ENCODE measurements at regions not wholly inside any gene's neighbourhood (a gene's known extent, or its start where the extent isn't known, plus 50 kb on each side); places are given as distances from the start of the nearest gene placed in this dataset.

DNA sequence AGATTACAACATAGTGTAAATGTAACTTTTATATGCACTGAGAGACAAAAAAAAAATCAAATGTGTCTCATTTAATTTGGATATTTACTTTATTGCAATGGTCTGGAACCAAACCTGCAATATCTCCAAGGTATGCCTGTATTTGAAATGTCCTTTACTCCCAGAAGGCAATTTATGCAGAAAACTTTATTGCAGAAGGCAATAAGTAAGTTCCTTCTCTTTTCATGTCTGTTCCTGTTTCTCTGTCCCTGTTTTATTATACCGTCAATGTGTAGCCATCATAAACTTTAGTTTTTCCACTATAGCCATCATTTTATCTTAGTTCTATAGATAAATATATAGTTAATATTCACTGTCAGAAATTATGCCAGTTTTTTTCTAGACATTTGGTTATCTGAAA is 513.1 kb upstream of the FAM98A start:
- TF ChIP-seq CTCF (conservative IDR thresholded peaks at IDR 0.05) (no peak), EZH2 (IDR thresholded peaks at IDR 0.05; ENCODE audit: low read depth) (no peak)

All from PC-9 (cell line).